Kidney (tissue), 13 donors: ENCODE measurements at regions not wholly inside any gene's neighbourhood (a gene's known extent, or its start where the extent isn't known, plus 50 kb on each side); places are given as distances from the start of the nearest gene placed in this dataset.
"Not testable (repeated sequence)": the region's sequence is repeated elsewhere in the genome, so short reads cannot be mapped to it uniquely, and the experiment has no call there.

Experiments used
- DNase-seq, 5 donors: peaks; one replicate each; pipeline ENCODE4 v3.0.0-alpha.2; 2013 to 2020
- FAIRE-seq: peaks from 2 replicates; lab custom pipeline; 2012; peaks lifted over from hg19 to GRCh38; lab: Jason Lieb, UNC
- H3K27ac ChIP-seq, 2 donors: one replicate each; pipeline ENCODE4 v1.7.0; 2013; ENCODE audit warnings: low read depth in 2 of 2, low read length in 2 of 2, inconsistent platforms in 1 of 2
- H3K27me3 ChIP-seq: one replicate; pipeline ENCODE4 v1.7.1; 2013; ENCODE audit warnings: low read length, inconsistent platforms; ENCODE audit not compliant: control insufficient read depth, insufficient read depth
- H3K36me3 ChIP-seq, 3 donors: one replicate each; pipeline versions ENCODE4 v1.7.0 to v1.7.1; 2013; ENCODE audit warnings: low read length in 3 of 3, control low read depth in 1 of 3, inconsistent platforms in 1 of 3; ENCODE audit not compliant: insufficient read depth in 3 of 3, control insufficient read depth in 2 of 3
- H3K4me1 ChIP-seq, 3 donors: one replicate each; pipeline versions ENCODE4 v1.7.0 to v1.7.1; 2013; ENCODE audit warnings: low read length in 3 of 3, inconsistent platforms in 1 of 3, low read depth in 1 of 3; ENCODE audit not compliant: control insufficient read depth in 2 of 3, insufficient read depth in 2 of 3
- H3K4me3 ChIP-seq, 3 donors: one replicate each; pipeline versions ENCODE4 v1.7.0 to v1.8.1; 2013; ENCODE audit warnings: low read length in 3 of 3, control low read depth in 1 of 3, inconsistent platforms in 1 of 3
- H3K9ac ChIP-seq, 3 donors: one replicate each; pipeline versions ENCODE4 v1.7.0 to v1.7.1; 2013; ENCODE audit warnings: low read length in 3 of 3, control low read depth in 1 of 3, inconsistent platforms in 1 of 3
- H3K9me3 ChIP-seq, 3 donors: one replicate each; pipeline versions ENCODE4 v1.7.0 to v1.7.1; 2013; ENCODE audit warnings: low read length in 3 of 3, control low read depth in 1 of 3, inconsistent platforms in 1 of 3; ENCODE audit not compliant: control insufficient read depth in 2 of 3, insufficient read depth in 1 of 3
- CTCF ChIP-seq: IDR thresholded peaks from 3 replicates; pipeline ENCODE4 v1.5.1; 2012; ENCODE audit warnings: mild to moderate bottlenecking, moderate library complexity, borderline replicate concordance; ENCODE audit not compliant: insufficient read depth; ENCODE audit errors: extremely low read depth
- intact Hi-C: fragments of 100-400 bp; cut with DNase I; formaldehyde crosslinking; loops from one replicate; pipeline ENCODE4 v1.11.1; 2022
- donor health status: control.
- donor health status: control.
- donor health status: control.
- donor health status: control.
- donor health status: control.
- donor health status: DM: yes; HTN: yes; CAD: no.
- donor health status: Normal renal cell carcinoma (clear cell type).

- no peak for DNase-seq
- H3K4me3 ChIP-seq: no peak overlapping the region
- FAIRE-seq: no peak
- no peak overlapping the region for H3K9ac ChIP-seq
- TF ChIP-seq CTCF: no peak
- H3K4me1 ChIP-seq: no peaks in the 10 kb centered on the region
- H3K36me3 ChIP-seq: no peaks in the 10 kb centered on the region
- H3K27me3 ChIP-seq: no peaks in the 10 kb centered on the region
- no peaks in the 10 kb centered on the region for H3K9me3 ChIP-seq
- H3K27ac ChIP-seq: no peak overlapping the region
- intact Hi-C loops: no loop called here
These were observed 418.6 kb upstream of the KCNMB2 start for GRCh38 chr3:178117641-178118040.

GRCh38 chr3:178119608-178120295 is 416.5 kb upstream of the KCNMB2 start:
- H3K4me1 ChIP-seq, H3K9ac ChIP-seq, FAIRE-seq, H3K9me3 ChIP-seq, H3K4me3 ChIP-seq, H3K36me3 ChIP-seq, intact Hi-C loops, H3K27ac ChIP-seq, H3K27me3 ChIP-seq, DNase-seq: not testable (repeated sequence)

DNA sequence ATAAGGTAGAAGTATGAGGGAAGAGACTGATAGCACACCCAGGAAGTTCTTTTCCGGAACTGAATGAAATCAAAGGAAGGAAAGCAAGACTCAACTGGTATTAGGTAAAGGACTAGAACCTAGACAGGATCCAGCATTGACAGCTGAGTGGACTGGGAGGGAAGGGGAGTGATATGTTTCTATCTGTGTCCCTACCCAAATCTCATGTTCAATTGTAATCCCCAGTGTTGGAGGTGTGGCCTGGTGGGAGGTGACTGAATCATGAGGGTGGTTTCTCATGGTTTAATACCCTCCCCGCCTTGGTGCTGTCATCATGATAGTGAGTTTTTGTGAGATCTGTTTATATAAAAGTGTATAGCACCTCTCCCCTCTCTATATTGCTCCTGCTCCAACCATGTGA is 415.9 kb upstream of the KCNMB2 start:
- Histone ChIP-seq H3K9ac (no peak overlapping the region), H3K36me3 (no peaks in the 10 kb centered on the region), H3K27me3 (no peaks in the 10 kb centered on the region), H3K4me1 (no peaks in the 10 kb centered on the region), H3K27ac (no peak overlapping the region), H3K4me3 (no peak overlapping the region), H3K9me3 (no peaks in the 10 kb centered on the region)
- intact Hi-C loops: no loop called here
- DNase-seq (no peak), FAIRE-seq (no peak)
- TF ChIP-seq CTCF: no peak

GRCh38 chr3:178126686-178127085 is 409.6 kb upstream of the KCNMB2 start:
- no peak overlapping the region for H3K27ac ChIP-seq
- FAIRE-seq (peak; percentile 85), DNase-seq (no peak)
- H3K36me3 ChIP-seq: no peaks in the 10 kb centered on the region
- H3K27me3 ChIP-seq: no peaks in the 10 kb centered on the region
- no peak for TF ChIP-seq CTCF
- intact Hi-C loops: no loop called here
- H3K9ac ChIP-seq: no peak overlapping the region
- no peaks in the 10 kb centered on the region for H3K4me1 ChIP-seq
- no peak overlapping the region for H3K4me3 ChIP-seq
- no peaks in the 10 kb centered on the region for H3K9me3 ChIP-seq
